Heart right ventricle (tissue), 16 donors: ENCODE measurements at regions not wholly inside any gene's neighbourhood (a gene's known extent, or its start where the extent isn't known, plus 50 kb on each side); places are given as distances from the start of the nearest gene placed in this dataset.

Experiments
- ATAC-seq, 8 donors: fragments of 200-7000 bp; cut with Tn5 transposase; one replicate each; pipeline ENCODE4 v1.9.1; 2020; ENCODE audit warnings: mild to moderate bottlenecking in 8 of 8, moderate library complexity in 8 of 8, moderate number of reproducible peaks in 1 of 8
- DNase-seq, 2 donors: peaks; one replicate each; pipeline ENCODE4 v3.0.0-alpha.2; 2020
- H3K27ac ChIP-seq, 10 donors: fragments of 200-600 bp; sonication (generic) in 2 of 10; one replicate each; pipeline versions ENCODE4 v1.5.0 to v1.8.0; 2020 to 2022; ENCODE audit warnings: mild to moderate bottlenecking in 3 of 10
- H3K27me3 ChIP-seq, 7 donors: fragments of 200-600 bp; one replicate each; pipeline ENCODE4 v1.8.0; 2021 to 2022; ENCODE audit warnings: mild to moderate bottlenecking in 2 of 7
- H3K36me3 ChIP-seq, 9 donors: fragments of 200-600 bp; sonication (generic) in 1 of 9; one replicate each; pipeline versions ENCODE4 v1.5.0 to v1.8.0; 2020 to 2022; ENCODE audit warnings: mild to moderate bottlenecking in 2 of 9
- H3K4me1 ChIP-seq, 9 donors: fragments of 200-600 bp; sonication (generic) in 1 of 9; one replicate each; pipeline versions ENCODE4 v1.5.0 to v1.8.0; 2020 to 2022; ENCODE audit warnings: mild to moderate bottlenecking in 4 of 9
- H3K4me3 ChIP-seq, 10 donors: fragments of 200-600 bp; sonication (generic) in 2 of 10; one replicate each; pipeline versions ENCODE4 v1.5.0 to v1.8.0; 2020 to 2022; ENCODE audit warnings: mild to moderate bottlenecking in 7 of 10, moderate library complexity in 2 of 10
- H3K9me3 ChIP-seq, 11 donors: fragments of 200-600 bp in 10 of 11; sonication (generic) in 2 of 11; one replicate each; pipeline versions ENCODE4 v1.5.0 to v1.8.0; 2013 to 2022; ENCODE audit warnings: mild to moderate bottlenecking in 2 of 11, control low read depth in 1 of 11, moderate library complexity in 1 of 11
- WGBS, 2 donors: extraction: QIAGEN DNeasy Blood & Tissue Kit; methylation state at CpG; one replicate each; pipeline ENCODE4 v1.1.7; 2013; ENCODE audit warnings: inconsistent platforms in 1 of 2; 5-methylcytosine and 5-hydroxymethylcytosine counted together
- intact Hi-C, 10 donors: fragments of 100-400 bp; cut with DNase I; formaldehyde crosslinking; loops; one replicate each; pipeline versions ENCODE4 v1.11.1 to v1.14.2; 2022
- TF ChIP-seq, protein P1 (sequence below), 9 donors: fragments of 200-600 bp; sonication (generic) in 2 of 9; IDR thresholded peaks; one replicate each; pipeline versions ENCODE4 v1.5.0 to v1.8.0; 2021 to 2022; ENCODE audit warnings: antibody characterized with exemption in 9 of 9, mild to moderate bottlenecking in 5 of 9, moderate library complexity in 1 of 9
- donor health status: Arrhythmogenic right ventricular cardiomyopathy.
- donor health status: ischemic (EF 13 %, LVEDD 7.1; RV severe dilation, severe dysfunction).
- donor health status: healthy with polysubstance abuse.
- donor health status: DM: no; HTN: yes; CAD: no.
- donor health status: DM: no; HTN: no; CAD: no.
- donor health status: ischemic (EF 25% LVEDD 6.9; RV normal size, moderate dysfunction).
- donor health status: ischemic (EF 25% LVEDD 5.7; RV mildly dilated, moderate dysfunction).
- donor health status: healthy.
- donor health status: DM: yes; HTN: yes; CAD: no.
- donor health status: Ischemic cardiomyopathy.
- donor health status: ischemic (EF 35%, LVEDD 5.7; RV mildly dilated, moderate dysfunction).
- donor health status: nonischemic (EF 11% LVEDD 7.7; RV severe dilation, severe dysfunction).
- donor health status: DM: yes; HTN: yes; CAD: no.
- donor health status: PGD.
- donor health status: ischemic (EF 29% LVEDD 5.4; RV normal size, mild dysfunction).
- donor health status: nonischemic (EF 23%, LVEDD 6.1; RV moderate dilation, normal function).

DNA sequence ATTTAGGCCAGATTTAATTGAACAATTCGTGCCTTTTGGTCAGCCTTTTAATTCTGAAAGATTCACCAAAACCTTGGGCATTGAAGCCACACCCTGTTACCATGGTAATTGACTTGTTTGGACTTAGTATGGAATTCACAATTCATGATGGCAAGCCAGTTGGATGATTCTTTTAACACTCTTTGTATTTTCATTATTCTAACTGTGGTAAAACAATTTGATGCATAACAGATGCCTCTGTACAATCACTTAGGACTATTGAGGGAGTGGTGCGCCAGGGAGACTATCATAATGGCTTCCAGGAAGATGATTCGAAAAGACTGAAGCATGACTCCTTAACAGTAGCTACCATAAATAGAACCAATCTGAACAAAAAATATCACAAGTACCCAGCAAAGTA, 381.1 kb upstream of the ADAMTS16 start:
- Histone ChIP-seq H3K36me3 (no peaks in the 10 kb centered on the region), H3K27me3 (no peaks in the 10 kb centered on the region), H3K9me3 (peaks cover 0 to 9% (median 0%) of the 10 kb centered on the region in 11 donors), H3K27ac (no peak overlapping the region), H3K4me1 (no peaks in the 10 kb centered on the region), H3K4me3 (no peak overlapping the region)
- TF ChIP-seq, protein P1, sequence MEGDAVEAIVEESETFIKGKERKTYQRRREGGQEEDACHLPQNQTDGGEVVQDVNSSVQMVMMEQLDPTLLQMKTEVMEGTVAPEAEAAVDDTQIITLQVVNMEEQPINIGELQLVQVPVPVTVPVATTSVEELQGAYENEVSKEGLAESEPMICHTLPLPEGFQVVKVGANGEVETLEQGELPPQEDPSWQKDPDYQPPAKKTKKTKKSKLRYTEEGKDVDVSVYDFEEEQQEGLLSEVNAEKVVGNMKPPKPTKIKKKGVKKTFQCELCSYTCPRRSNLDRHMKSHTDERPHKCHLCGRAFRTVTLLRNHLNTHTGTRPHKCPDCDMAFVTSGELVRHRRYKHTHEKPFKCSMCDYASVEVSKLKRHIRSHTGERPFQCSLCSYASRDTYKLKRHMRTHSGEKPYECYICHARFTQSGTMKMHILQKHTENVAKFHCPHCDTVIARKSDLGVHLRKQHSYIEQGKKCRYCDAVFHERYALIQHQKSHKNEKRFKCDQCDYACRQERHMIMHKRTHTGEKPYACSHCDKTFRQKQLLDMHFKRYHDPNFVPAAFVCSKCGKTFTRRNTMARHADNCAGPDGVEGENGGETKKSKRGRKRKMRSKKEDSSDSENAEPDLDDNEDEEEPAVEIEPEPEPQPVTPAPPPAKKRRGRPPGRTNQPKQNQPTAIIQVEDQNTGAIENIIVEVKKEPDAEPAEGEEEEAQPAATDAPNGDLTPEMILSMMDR (IDR thresholded peaks at IDR 0.05) = no peak
- DNase-seq = no peak
- intact Hi-C loops = no loop called here
- no peak for ATAC-seq
- WGBS, 2 donors = 63 to 72% methylated on average over 3 of the region's 3 CpGs

DNA sequence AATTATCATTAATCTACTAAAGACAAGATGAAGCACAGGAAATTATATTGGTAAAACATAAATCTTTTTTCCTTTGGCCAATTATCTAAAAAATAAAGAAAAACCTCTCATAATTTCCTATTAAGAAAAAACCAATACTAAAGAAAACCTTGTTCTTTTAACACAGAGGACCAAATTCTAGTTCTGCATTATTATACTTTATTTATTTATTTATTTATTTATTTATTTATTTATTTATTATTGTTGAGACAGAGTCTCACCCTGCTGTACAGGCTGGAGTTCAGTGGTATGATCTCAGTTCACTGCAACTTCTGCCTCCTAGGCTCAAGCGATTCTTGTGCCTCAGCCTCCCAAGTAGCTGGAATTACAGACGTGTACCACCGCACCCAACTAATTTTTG, 377.8 kb upstream of the ADAMTS16 start:
- ATAC-seq (no peak), DNase-seq (no peak)
- Histone ChIP-seq H3K4me1 (no peaks in the 10 kb centered on the region), H3K27ac (no peak overlapping the region), H3K36me3 (no peaks in the 10 kb centered on the region), H3K27me3 (no peaks in the 10 kb centered on the region), H3K4me3 (no peak overlapping the region), H3K9me3 (peaks cover 0 to 21% (median 0%) of the 10 kb centered on the region in 11 donors)
- TF ChIP-seq, protein P1 (IDR thresholded peaks at IDR 0.05) = no peak
- WGBS, 2 donors = 87 to 91% methylated on average over 3 of the region's 3 CpGs
- intact Hi-C loops = no loop called here

- intact Hi-C loops = no loop called here
- ATAC-seq (no peak), DNase-seq (no peak)
- TF ChIP-seq, protein P1 (IDR thresholded peaks at IDR 0.05) = no peak
- H3K27ac ChIP-seq = no peak overlapping the region
- no peaks in the 10 kb centered on the region for H3K4me1 ChIP-seq
- peaks cover 0 to 24% (median 0%) of the 10 kb centered on the region in 11 donors for H3K9me3 ChIP-seq
- H3K4me3 ChIP-seq = no peak overlapping the region
- no peaks in the 10 kb centered on the region for H3K36me3 ChIP-seq
- 83 to 84% methylated on average over 2 of the region's 2 CpGs for WGBS, 2 donors
- H3K27me3 ChIP-seq = no peaks in the 10 kb centered on the region
Observed at GRCh38 chr5:4765411-4765810, 374.7 kb upstream of the ADAMTS16 start.

DNA sequence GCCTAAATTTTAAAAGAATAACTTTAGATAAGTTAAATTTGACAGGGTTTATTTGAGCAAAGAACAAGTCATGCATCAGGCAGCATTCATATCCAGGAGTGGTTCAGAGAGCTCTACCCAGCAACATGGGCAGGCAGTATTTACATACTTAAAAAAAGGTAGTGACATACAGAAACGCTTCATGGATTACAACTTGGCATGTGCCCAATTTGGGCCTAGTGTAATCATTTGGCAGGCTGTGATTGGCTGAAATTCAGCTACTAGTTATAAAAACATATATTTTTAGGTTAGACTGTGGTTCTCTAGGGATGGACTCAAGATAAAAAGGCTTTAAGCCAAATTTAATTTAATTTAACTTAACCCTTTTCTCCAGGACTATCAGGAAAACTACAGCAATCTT, 374.0 kb upstream of the ADAMTS16 start:
- H3K4me3 ChIP-seq = no peak overlapping the region
- intact Hi-C loops = no loop called here
- no peak for DNase-seq
- TF ChIP-seq, protein P1 (IDR thresholded peaks at IDR 0.05) = no peak
- ATAC-seq = no peak
- H3K27me3 ChIP-seq = no peaks in the 10 kb centered on the region
- H3K9me3 ChIP-seq = peaks cover 0 to 31% (median 0%) of the 10 kb centered on the region in 11 donors
- no peak overlapping the region for H3K27ac ChIP-seq
- no peaks in the 10 kb centered on the region for H3K36me3 ChIP-seq
- WGBS, 2 donors = 52 to 56% methylated on average over 1 of the region's 1 CpG
- no peaks in the 10 kb centered on the region for H3K4me1 ChIP-seq
